ENCODE measurements at regions not wholly inside any gene's neighbourhood (a gene's known extent, or its start where the extent isn't known, plus 50 kb on each side); places are given as distances from the start of the nearest gene placed in this dataset.
A peak's percentile ranks its signal among the peaks of the same experiment; 100 is the strongest.
"Not testable (repeated sequence)": the region's sequence is repeated elsewhere in the genome, so short reads cannot be mapped to it uniquely, and the experiment has no call there.

DNA sequence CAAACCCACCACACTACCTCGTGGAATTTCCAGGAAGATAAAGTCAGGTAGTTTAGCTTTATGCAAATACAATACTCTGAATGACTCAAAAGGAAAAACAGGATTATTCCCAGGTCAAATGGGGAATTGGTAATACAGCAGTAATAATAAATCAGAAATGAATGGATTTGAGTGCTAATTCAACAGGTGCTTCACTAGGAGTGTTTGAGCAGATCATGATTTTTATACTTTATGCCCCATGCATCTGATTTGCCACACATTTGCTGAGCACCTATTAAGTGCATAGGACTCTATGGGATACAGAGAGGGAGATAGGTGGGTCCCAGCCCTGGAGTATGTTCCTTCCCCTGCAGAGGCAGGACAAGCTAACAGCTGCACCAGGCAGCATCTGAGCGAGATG, 381.4 kb upstream of the PODXL start:
- no peak for DNase-seq (ENCODE audit: low read depth, low spot score)

GRCh38 chr7:131935180-131935579, 378.8 kb upstream of the PODXL start:
- DNase-seq (ENCODE audit: low read depth, low spot score) = no peak

DNA sequence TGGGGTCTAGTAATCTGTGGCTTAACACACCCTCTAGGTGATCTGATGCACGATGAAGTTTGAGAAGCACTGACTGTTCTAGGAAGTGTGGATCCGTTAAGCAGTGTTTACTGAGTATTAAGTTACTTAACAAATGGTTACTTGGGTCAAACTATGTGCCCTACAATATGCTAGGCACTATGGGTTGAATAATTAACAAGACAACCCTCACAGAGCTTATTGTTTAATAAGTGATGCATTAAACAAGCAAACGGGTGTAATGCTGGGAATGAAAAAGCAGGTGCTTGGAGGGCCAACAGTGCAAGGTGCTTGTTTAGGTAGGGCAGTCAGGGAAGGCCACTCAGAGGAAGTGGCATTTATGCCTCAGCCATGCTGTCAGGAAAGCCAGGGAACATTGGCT, 378.0 kb upstream of the PODXL start:
- DNase-seq (ENCODE audit: low read depth, low spot score) = no peak

DNA sequence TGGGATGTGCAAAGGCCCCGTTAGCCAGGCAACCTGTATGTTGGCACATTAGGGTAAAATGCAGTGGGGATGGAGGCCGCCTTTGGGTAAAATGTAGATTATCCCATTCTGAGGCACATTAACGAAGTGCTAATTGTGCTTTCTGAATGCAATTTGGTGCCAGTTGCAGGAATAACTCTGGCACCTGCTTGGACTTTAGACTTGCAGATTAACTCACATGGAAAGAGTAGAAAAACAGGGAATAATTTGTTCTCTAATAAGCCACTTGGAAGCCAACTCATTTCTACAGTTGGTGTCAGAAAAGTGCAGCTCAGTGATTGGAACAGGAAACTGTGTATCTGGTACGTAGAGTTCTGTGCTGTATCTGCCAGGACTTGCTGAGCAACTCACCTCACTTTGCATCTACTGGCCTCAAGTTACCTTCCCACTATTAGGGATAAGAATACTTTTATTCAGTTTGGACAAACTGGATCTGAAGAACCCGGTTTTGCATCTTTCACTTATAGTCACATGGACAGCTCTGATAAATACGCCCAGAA, 377.4 kb upstream of the PODXL start:
- no peak for DNase-seq (ENCODE audit: low read depth, low spot score)

DNA sequence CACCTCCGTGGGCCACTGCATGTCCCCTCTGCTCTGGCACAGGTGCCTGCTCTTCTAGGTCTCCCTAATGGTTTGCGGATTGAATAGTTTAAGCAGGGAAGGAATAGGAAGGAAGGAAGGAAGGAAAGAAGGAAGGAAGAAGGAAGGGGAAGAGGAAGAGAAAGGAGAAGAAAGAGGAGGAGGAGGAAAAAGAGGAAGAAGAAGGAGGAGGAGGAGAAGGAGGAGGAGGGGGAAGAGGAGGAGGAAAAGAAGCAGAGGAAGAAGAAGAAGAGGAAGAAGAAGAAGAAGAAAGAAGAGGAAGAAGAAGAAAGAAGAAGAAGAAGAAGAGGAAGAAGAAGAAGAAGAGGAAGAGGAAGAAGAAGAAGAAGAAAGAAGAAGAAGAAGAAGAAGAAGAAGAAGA, 376.8 kb upstream of the PODXL start:
- DNase-seq (ENCODE audit: low read depth, low spot score) = not testable (repeated sequence)

- DNase-seq (ENCODE audit: low read depth, low spot score) = no peak
Measured at GRCh38 chr7:131932271-131932670, 375.8 kb upstream of the PODXL start.

- DNase-seq (ENCODE audit: low read depth, low spot score) = peak; percentile 64
Measured at GRCh38 chr7:131931370-131931769, 374.9 kb upstream of the PODXL start.

DNA sequence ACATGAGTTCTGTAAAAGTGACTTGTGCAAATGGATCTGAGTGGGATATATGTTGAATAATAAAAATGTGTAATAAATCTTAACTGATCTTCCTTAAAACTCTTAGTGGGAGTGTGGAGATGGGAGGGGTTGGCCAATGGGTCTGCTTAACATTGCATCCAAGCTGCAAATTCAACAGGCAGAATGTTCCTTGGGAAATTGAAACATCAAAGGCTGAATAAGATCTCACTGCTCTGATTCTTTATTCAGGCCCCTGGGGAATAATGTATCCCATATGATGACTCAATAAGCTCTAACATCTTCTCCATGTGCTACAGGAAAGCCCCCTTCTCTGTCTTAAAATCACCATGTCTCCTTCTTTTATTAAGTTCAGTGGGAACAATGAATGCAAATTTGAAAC, 373.2 kb upstream of the PODXL start:
- DNase-seq (ENCODE audit: low read depth, low spot score) = no peak

DNA sequence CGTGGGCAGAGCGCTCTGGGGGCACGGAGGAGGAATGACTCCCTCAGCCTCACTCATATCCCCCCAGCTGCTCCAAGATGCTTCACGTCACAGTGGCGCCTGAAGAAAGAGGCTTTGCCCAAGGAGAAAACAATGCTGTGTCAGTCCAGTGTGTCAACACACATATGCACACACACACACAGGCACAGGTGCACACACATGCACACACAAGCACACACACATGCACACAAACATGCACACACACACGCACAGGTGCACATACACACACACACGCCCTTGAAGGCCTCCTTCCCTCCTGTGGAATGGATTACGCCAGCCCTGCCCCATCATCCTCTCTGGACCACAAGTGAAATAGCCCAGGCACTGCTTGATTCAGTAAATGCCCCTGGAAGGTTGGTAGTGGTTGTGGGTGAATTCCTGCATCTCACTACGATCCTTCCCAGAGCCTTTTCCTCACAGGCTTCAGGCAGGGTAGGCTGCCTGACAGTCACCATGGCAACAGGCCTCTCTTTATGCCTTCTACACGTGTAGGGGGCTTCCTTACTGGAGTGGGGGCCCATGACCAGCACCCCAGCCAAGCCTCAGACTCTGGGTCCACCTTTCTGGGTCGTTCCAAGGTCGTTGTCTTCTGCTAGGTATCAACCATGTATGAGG, 371.5 kb upstream of the PODXL start:
- DNase-seq (ENCODE audit: low read depth, low spot score) = no peak

GRCh38 chr7:131925636-131926035, 369.2 kb upstream of the PODXL start:
- no peak for DNase-seq (ENCODE audit: low read depth, low spot score)

DNA sequence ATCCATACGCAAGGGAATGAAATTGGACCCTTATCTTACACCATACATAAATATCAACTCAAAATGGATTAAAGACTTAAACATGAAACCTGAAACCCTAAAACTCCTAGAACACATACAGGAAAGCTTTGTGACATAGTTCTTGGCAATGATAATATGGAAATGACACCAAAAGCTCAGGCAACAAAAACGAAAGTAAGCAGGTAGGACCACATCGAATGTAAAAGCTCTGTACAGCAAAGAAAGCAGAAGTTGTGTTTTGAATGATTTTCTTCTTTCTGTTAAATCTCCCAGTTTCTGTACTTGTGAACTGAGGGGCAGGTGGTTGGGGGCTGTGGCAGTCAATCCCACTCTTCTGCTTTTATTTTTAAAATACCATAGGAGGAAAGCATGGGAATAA, 368.4 kb upstream of the PODXL start:
- no peak for DNase-seq (ENCODE audit: low read depth, low spot score)

DNA sequence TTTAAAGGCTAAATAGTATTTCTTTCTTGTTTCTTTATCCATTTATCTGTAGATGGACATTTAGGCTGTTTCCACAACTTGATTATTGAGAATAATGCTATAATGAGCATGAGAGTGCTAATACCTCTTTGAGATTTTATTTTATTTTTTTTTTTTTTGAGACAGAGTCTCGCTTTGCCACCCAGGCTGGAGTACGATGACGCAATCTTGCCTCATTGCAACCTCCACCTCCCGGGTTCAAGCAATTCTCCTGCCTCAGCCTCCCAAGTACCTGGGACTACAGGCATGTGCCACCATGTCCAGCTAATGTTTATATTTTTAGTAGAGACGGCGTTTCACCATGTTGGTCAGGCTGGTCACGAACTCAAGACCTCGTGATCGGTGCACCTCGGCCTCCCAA, 366.5 kb upstream of the PODXL start:
- not testable (repeated sequence) for DNase-seq (ENCODE audit: low read depth, low spot score)

DNA sequence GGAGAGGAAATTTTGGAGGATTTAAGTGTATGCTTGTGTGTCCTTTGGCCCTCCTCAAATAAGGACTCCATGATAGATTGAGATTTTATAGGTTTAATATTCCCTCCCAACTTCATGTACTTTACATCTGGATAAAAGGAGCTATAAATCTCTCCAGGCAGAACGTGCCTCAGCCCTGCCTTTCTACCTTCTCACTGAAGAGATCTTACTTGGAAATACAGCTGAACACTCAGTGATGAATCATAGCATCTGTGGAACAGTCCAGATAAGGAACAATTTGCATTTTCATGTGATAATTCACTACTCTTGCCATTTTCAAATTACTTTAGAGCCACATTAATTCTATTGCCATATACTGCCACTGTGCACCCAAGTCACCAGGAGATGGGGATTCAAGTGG, 364.6 kb upstream of the PODXL start:
- DNase-seq (ENCODE audit: low read depth, low spot score) = peak; percentile 45

GRCh38 chr7:131919920-131920709, 363.7 kb upstream of the PODXL start:
- no peak for DNase-seq (ENCODE audit: low read depth, low spot score)

- DNase-seq (ENCODE audit: low read depth, low spot score) = no peak
Measured at GRCh38 chr7:131911112-131911511, 354.7 kb upstream of the PODXL start.

DNA sequence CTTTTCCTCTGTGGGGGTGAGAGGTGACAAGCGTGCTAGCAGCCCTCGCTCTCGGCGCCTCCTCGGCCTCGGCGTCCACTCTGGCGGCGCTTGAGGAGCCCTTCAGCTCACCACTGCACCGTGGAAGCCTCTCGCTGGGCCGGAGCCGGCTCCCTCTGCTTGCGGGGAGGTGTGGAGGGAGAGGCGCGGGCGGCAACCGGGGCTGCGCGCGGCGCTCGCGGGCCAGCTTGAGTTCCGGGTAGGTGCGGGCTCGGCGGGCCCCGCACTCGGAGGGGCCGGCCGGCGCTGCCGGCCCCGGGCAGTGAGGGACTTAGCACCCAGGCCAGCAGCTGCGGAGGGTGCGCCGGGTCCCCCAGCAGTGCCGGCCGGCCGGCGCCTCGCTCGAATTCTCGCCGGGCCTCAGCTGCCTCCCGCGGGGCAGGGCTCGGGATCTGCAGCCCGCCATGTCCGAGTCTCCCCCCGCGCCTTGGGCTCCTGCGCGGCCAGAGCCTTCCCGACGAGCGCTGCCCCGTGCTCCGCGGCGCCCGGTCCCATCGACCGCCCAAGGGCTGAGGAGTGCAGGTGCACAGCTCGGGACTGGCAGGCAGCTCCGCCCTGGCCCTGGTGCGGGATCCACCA, 352.8 kb upstream of the PODXL start:
- peak; percentile 56 for DNase-seq (ENCODE audit: low read depth, low spot score)

DNA sequence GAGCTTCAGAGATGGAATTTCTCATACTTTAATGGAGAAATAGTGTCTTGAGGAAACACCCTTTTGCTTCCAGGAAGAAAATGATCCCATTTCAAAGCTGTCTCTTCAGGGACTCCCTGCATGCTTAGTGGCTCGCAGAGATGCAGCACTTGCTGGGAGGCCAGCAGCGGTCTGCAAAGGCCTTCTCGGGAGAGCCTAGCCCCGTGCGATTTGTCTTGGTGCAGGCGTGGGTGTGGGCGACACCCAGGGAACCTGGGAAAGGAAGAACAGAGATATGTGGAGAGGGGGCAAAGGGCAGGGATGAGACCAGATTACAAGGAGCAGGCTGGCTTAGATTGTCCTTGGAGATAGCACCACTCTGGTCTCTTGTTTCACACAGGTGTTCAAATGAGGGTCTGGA, 352.3 kb upstream of the PODXL start:
- no peak for DNase-seq (ENCODE audit: low read depth, low spot score)

DNA sequence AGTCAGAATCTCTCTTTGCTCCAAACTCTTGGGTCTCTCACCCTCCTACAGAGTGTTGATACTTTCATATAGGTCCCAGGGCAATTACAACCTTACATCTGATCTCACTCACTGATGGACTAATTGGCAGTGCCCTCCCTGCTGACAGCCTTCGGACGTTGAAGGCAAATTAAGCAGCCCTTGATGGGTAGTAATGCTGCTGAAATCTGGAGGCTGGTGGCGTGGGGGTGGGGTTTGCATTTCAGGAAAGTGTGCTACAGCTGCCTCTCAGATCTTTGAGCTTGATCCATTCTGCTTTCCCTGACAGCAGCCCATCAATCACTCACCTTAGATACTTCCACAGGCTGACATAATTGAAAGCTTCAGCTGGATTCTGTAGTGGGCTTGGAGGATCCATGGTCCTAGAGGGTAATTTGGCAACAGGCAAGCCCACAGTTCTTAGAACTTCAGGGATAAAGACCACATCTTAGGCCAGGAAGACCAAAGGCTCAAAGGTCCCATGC, 349.1 kb upstream of the PODXL start:
- DNase-seq (ENCODE audit: low read depth, low spot score) = no peak

GRCh38 chr7:131904760-131905327, 348.4 kb upstream of the PODXL start:
- no peak for DNase-seq (ENCODE audit: low read depth, low spot score)

DNA sequence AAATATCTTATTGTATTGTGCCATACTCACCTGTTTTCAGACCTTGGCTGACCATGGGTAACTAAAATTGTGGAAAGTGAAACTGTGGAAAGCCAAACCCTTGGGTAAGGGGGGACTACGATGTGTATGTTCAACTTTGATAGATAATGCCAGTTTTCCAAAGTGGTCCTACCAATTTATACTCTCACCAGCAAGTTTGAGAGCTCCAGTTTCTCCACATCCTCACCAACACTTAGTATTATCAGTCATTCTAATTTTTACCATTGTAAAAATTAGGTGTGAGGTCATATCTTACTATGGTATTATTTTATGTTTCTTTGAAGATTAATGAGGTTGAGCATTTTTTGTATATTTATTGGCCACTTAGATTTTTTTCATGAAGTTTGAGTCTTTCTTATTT, 346.9 kb upstream of the PODXL start:
- no peak for DNase-seq (ENCODE audit: low read depth, low spot score)

- DNase-seq (ENCODE audit: low read depth, low spot score) = no peak
Measured at GRCh38 chr7:131900785-131901287, 344.4 kb upstream of the PODXL start.
